OCI-LY7 (cell line): ENCODE measurements at regions not wholly inside any gene's neighbourhood (a gene's known extent, or its start where the extent isn't known, plus 50 kb on each side); places are given as distances from the start of the nearest gene placed in this dataset.

Source experiments
- BruUV-seq: library from RNA; stranded (reverse); fragments of 400-500 nt; replicated peaks from 2 replicates; lab custom pipeline; 2021; lab: Mats Ljungman, UMichigan
- CTCF ChIA-PET: fragments of 300-600 bp; sonication (Branson Sonifier 250); formaldehyde crosslinking; loops from one replicate; lab custom pipeline; 2022; ENCODE audit warnings: antibody characterized with exemption; ENCODE audit not compliant: unreplicated experiment; lab: Charles Lee
- POLR2A ChIA-PET: fragments of 300-600 bp; sonication (Branson Sonifier 250); formaldehyde crosslinking; loops from one replicate; lab custom pipeline; 2022; ENCODE audit warnings: antibody characterized with exemption; lab: Charles Lee
- DNase-seq: peaks from one replicate; pipeline ENCODE4 v3.0.0-alpha.2; 2015; ENCODE audit warnings: low spot score
- H2AFZ ChIP-seq: fragments of 200-600 bp; sonication (generic), shearing (Covaris generic); 2 replicates; pipeline ENCODE4 v1.6.1; 2014; ENCODE audit warnings: mild to moderate bottlenecking, antibody characterized with exemption, low read length, moderate library complexity
- H3K27ac ChIP-seq: fragments of 200-600 bp; sonication (generic); 2 replicates; pipeline ENCODE4 v1.5.1; 2014; ENCODE audit warnings: mixed run types, low read depth, mild to moderate bottlenecking, moderate library complexity, low read length, inconsistent platforms; ENCODE audit not compliant: poor library complexity, severe bottlenecking
- H3K36me3 ChIP-seq: fragments of 200-600 bp; sonication (generic); 2 replicates; pipeline ENCODE4 v1.6.1; 2014; ENCODE audit warnings: mild to moderate bottlenecking, antibody characterized with exemption, low read length, moderate library complexity, mixed read lengths; ENCODE audit not compliant: insufficient read depth
- H3K4me1 ChIP-seq: fragments of 200-600 bp; sonication (generic); 2 replicates; pipeline ENCODE4 v1.5.1; 2014; ENCODE audit warnings: mild to moderate bottlenecking, low read length; ENCODE audit not compliant: insufficient read depth, poor library complexity, severe bottlenecking
- H3K4me2 ChIP-seq: fragments of 200-600 bp; sonication (generic); 2 replicates; pipeline ENCODE4 v1.6.1; 2014; ENCODE audit warnings: mild to moderate bottlenecking, low read length
- H3K4me3 ChIP-seq: fragments of 200-600 bp; sonication (generic); 2 replicates; pipeline ENCODE4 v1.5.1; 2014; ENCODE audit warnings: mild to moderate bottlenecking, low read depth, low read length; ENCODE audit not compliant: poor library complexity, severe bottlenecking
- H3K79me2 ChIP-seq: fragments of 200-600 bp; sonication (generic); 2 replicates; pipeline ENCODE4 v1.6.1; 2016; ENCODE audit warnings: low read depth, mild to moderate bottlenecking, low read length, moderate library complexity, mixed read lengths; ENCODE audit not compliant: insufficient read depth
- H3K9me2 ChIP-seq: fragments of 200-600 bp; sonication (generic); 2 replicates; pipeline ENCODE4 v1.6.1; 2016; ENCODE audit warnings: mild to moderate bottlenecking, low read length, mixed read lengths; ENCODE audit not compliant: insufficient read depth
- H3K9me3 ChIP-seq: fragments of 200-600 bp; sonication (generic); 2 replicates; pipeline ENCODE4 v1.6.1; 2014; ENCODE audit warnings: mild to moderate bottlenecking, mixed run types, low read length, mixed read lengths
- H4K20me1 ChIP-seq: fragments of 200-600 bp; sonication (generic); 2 replicates; pipeline ENCODE4 v1.6.1; 2014; ENCODE audit warnings: mild to moderate bottlenecking, antibody characterized with exemption, low read length, moderate library complexity, mixed read lengths; ENCODE audit not compliant: insufficient read depth
- CTCF ChIP-seq: fragments of 200-600 bp; sonication (generic); conservative IDR thresholded peaks from 2 replicates; pipeline ENCODE4 v1.5.1; 2014; ENCODE audit warnings: mild to moderate bottlenecking, antibody characterized with exemption, low read length, moderate library complexity, mixed read lengths
- EZH2phosphoT487 ChIP-seq: fragments of 200-600 bp; sonication (generic); IDR thresholded peaks from 2 replicates; pipeline ENCODE4 v1.6.1; 2018; ENCODE audit warnings: low read depth, borderline replicate concordance, mild to moderate bottlenecking, mixed run types, antibody characterized with exemption, low read length, moderate library complexity, mixed read lengths
- intact Hi-C: fragments of 100-400 bp; cut with micrococcal nuclease; formaldehyde crosslinking; loops from one replicate; pipeline ENCODE4 v1.10.0; 2022; ENCODE audit not compliant: unreplicated experiment

DNA sequence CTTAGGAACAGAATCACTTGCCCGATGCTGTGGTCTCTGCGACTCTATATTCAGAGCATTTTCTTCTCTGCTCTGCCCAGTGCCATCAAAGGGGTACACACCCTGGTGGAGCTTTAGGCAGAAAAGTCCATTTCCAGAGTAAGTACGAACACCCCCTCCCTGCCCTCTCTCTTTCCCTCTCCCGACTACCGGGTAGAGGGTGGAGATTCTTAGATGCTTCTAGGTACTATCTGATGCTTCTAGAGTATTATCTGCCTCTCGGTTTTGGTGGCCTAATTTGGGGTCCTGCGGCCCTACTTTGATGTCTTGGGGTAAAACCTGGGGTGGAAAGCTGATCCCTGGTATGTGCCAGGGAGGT lies 245.4 kb upstream of the SOX4 start:
- Histone ChIP-seq H3K4me3 (no peak overlapping the region), H2AFZ (no peak overlapping the region), H3K4me2 (no peak overlapping the region), H3K27ac (no peak overlapping the region), H4K20me1 (no peaks in the 10 kb centered on the region), H3K36me3 (no peaks in the 10 kb centered on the region), H3K79me2 (no peaks in the 10 kb centered on the region), H3K9me2 (no peaks in the 10 kb centered on the region), H3K9me3 (no peaks in the 10 kb centered on the region), H3K4me1 (no peaks in the 10 kb centered on the region)
- intact Hi-C loops, result no loop called here
- no TSS peak for BruUV-seq
- CTCF ChIA-PET, result no interaction called here
- POLR2A ChIA-PET, result interaction anchor here (0.5 to 1.2 kb wide), 2 partner anchors 20 to 93 kb away, joined by 3 to 4 read pairs; no protein-coding TSS in a partner anchor
- TF ChIP-seq EZH2phosphoT487, result no peak
- no peak for DNase-seq

DNA sequence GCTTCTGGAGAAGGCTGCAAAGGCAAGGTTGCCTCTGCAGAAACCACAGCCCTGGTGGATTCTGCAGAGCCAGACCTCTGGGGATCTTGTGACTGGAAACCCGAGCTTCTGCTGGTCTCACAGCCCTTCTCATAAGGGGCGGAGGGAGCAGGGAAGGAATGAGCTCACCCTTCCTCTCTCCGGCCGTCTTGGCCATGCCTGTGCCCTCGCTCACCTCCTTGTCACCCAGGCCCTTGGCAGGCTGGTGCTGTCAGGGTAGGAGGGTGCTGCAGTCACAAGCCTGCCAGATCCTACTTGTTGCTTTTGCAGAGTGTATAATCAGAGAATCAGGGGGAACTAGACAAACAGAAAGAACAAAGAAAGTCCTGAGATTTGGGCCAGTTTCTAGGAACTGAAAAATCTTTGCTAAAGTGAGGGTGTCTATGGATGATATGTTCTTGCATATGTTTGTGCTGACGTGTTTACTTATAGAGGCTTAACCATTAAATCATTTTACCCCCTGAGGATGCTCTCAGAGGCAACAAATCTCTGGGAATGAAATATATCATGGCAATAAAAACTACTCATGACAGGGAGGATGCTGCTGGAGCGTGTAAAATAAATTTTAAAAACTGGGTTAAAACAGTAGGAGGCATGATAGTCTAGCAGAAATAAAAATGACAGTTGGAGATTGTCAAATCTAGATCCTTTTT lies 244.9 kb upstream of the SOX4 start:
- no peak for TF ChIP-seq CTCF
- no peak overlapping the region for H3K4me2 ChIP-seq
- DNase-seq, result no peak
- no peak overlapping the region for H3K4me3 ChIP-seq
- H3K36me3 ChIP-seq, result no peaks in the 10 kb centered on the region
- ChIA-PET POLR2A (interaction anchor here (0.5 kb wide), 1 partner anchor 20 kb away, joined by 3 read pairs; no protein-coding TSS in a partner anchor), CTCF (no interaction called here)
- H3K27ac ChIP-seq, result no peak overlapping the region
- no peaks in the 10 kb centered on the region for H3K9me2 ChIP-seq
- H2AFZ ChIP-seq, result no peak overlapping the region
- no peaks in the 10 kb centered on the region for H3K79me2 ChIP-seq
- H4K20me1 ChIP-seq, result no peaks in the 10 kb centered on the region
- no peaks in the 10 kb centered on the region for H3K9me3 ChIP-seq
- intact Hi-C loops, result no loop called here
- H3K4me1 ChIP-seq, result no peaks in the 10 kb centered on the region
- no TSS peak for BruUV-seq

DNA sequence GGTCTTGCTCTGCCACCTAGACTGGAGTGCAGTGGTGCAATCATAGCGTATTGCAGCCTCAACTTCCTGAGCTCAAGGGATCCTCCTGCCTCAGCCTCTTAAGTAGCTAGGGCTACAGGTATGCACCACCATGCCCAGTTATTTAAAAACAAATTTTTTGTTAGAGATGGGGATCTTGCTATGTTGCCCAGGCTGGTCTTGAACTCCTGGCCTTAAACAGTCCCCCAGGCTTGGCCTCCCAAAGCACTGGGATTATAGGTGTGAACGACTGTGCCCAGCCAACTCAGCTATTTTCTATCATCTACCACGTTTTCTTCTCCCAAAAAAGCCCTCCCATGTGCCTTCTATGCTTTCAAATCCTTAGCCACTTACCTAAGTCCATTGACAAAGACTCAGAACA lies 243.7 kb upstream of the SOX4 start:
- intact Hi-C loops, result no loop called here

More for the DNA sequence above, 243.7 kb upstream of the SOX4 start:
- ChIA-PET POLR2A (no interaction called here), CTCF (interaction anchor here (0.6 kb wide), 1 partner anchor 465 kb away, joined by 3 read pairs; no protein-coding TSS in a partner anchor)
- no peak overlapping the region for H3K4me3 ChIP-seq
- H3K4me2 ChIP-seq, result no peak overlapping the region
- no peaks in the 10 kb centered on the region for H3K79me2 ChIP-seq
- no peak overlapping the region for H2AFZ ChIP-seq
- no peaks in the 10 kb centered on the region for H3K9me3 ChIP-seq
- H3K9me2 ChIP-seq, result no peaks in the 10 kb centered on the region
- DNase-seq, result no peak
- TF ChIP-seq CTCF (no peak), EZH2phosphoT487 (no peak)
- H4K20me1 ChIP-seq, result no peaks in the 10 kb centered on the region
- no peak overlapping the region for H3K27ac ChIP-seq
- H3K36me3 ChIP-seq, result no peaks in the 10 kb centered on the region
- no peaks in the 10 kb centered on the region for H3K4me1 ChIP-seq
- no TSS peak for BruUV-seq
